Stimulated activated CD4-positive, alpha-beta T cell treated with anti-CD3 and anti-CD28 coated beads, TNF-alpha, amount 100 ng/mL, for 4 hours (primary cell): ENCODE measurements at regions not wholly inside any gene's neighbourhood (a gene's known extent, or its start where the extent isn't known, plus 50 kb on each side); places are given as distances from the start of the nearest gene placed in this dataset.
"Not testable (repeated sequence)": the region's sequence is repeated elsewhere in the genome, so short reads cannot be mapped to it uniquely, and the experiment has no call there.

Experiments used
- DNase-seq, 3 experiments: peaks; one replicate each; pipeline ENCODE4 v3.0.0-alpha.2; 2020; ENCODE audit warnings: low read depth in 3 of 3

GRCh38 chr4:38383646-38384121 is 280.3 kb upstream of the KLF3 start:
- no peak for DNase-seq

- DNase-seq, result no peak
Measured at GRCh38 chr4:38385093-38386004, 278.6 kb upstream of the KLF3 start.

- no peak for DNase-seq
Measured at GRCh38 chr4:38386005-38386551, 277.9 kb upstream of the KLF3 start.

- DNase-seq, result no peak
Measured at GRCh38 chr4:38386654-38387188, 277.3 kb upstream of the KLF3 start.

DNA sequence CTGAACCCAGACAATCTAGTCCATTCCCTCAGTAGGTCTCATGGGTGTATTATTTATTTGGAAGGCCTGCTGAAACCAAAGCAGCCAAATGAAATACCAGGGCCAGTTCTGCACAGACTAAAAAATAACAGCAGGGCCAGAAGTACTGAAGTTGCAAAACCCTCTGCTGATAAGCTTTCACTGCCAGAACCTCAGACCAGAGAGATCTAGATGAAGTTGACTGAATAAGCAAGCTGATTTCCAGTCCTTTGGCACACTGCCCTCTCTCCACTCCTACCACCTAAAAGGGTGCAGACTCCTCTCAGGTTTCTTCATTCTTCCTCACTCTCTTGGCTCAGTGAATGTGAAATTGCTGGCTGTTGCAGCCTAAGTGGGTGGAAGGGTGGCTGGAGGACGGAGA is 276.7 kb upstream of the KLF3 start:
- no peak for DNase-seq

DNA sequence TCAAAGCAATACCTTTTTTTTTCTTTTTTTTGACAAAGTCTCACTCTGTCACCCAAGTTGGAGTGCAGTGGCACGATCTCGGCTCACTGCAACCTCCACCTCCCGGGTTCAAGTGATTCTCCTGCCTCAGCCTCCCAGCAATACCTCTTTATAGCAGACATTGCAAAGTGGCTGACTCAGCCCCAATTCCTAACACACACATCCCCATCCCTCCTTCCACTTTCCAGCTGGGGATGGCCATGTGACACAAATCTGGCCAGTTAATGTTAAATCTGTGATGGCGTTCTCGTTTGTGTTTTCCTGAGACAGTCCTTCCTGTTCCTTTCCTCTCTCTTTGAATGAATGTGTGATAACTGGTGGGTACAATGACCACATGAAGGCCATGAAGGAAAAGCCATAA is 276.2 kb upstream of the KLF3 start:
- no peak for DNase-seq

DNA sequence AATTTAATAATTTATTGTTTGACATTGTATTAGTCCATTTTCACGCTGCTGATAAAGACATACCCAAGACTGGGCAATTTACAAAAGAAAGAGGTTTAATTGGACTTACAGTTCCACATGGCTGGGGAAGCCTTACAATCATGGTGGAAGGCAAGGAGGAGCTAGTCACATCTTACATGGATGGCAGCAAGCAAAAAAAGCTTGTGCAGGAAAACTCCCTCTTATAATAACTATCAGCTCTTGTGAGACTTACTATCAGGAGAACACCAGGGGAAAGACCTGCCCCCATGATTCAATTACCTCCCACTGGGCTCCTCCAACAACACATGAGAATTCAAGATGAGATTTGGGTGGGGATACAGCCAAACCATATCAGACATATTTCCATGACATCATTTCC is 275.1 kb upstream of the KLF3 start:
- DNase-seq, result not testable (repeated sequence)

DNA sequence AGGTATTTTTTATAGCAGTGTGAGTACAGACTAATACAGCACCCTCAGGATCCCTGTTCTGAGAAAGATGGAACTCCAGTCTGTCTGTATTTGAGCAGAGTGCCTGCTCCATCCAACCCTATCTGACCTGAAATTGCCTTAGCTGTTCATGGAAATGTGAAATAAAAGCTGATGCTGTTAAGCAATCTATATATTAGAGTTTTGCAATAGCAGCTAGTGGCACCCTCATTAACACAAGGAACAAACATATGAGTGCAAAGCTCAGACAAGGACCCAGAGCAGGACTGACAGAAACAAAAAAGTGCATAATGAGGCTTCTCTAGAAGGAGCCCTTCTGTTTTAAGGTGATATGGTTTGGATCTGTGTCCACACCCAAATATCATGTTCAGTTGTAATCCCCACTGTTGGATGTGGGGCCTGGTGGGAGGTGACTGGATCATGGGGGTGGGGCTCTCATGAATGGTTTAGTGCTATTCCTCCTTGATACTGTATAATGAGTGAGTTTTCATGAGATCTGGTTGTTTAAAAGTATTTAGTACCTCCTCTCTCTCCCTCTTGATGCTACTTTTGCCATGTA is 272.9 kb upstream of the KLF3 start:
- DNase-seq, result no peak

DNA sequence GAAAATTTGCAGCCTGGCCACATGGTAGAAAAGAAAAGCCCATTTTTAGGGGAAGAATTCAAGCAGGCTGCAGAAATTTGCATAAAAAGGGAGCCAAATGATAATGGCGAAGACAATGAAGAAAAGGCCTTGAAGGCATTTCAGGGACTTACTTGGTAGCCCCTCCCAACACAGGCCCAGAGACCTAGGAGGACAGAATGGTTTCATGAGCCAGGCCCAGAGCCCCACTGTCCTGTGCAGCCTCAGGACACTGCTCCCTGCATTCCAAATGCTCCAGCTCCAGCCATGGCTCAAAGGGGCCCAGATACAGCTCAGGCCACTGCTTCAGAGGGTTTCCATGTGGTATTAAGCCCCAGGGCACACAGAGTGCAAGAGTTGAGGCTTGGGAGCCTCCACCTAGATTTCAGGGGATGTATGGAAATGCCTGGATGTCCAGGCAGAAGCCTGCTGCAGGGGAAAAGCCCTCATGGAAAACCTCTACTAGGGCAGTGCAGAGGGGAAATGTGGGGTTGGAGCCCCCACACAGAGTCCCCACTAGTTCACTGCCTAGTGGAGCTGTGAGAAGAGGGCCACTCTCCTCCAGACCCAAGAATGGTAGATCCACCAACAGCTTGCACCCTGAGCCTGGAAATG is 271.7 kb upstream of the KLF3 start:
- DNase-seq, result no peak

GRCh38 chr4:38396091-38396490 is 267.9 kb upstream of the KLF3 start:
- no peak for DNase-seq

- DNase-seq, result no peak
Measured at GRCh38 chr4:38396845-38397547, 267.0 kb upstream of the KLF3 start.

DNA sequence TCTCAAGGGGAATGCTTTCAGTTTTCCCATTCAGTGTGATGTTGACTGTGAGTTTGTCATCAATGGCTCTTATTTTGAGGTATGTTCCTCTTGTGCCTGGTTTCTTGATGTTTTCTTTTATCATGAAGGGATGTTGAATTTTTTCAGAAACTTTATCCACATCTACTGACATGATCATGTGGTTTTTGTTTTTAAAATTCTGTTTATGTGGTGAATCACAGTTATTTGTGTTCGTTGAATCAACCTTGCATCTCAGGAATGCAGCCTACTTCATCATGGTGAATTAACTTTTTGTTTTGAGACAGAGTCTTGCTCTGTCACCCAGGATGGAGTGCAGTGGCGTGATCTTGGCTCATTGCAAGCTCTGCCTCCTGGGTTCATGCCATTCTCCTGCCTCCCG is 263.1 kb upstream of the KLF3 start:
- DNase-seq, result no peak

DNA sequence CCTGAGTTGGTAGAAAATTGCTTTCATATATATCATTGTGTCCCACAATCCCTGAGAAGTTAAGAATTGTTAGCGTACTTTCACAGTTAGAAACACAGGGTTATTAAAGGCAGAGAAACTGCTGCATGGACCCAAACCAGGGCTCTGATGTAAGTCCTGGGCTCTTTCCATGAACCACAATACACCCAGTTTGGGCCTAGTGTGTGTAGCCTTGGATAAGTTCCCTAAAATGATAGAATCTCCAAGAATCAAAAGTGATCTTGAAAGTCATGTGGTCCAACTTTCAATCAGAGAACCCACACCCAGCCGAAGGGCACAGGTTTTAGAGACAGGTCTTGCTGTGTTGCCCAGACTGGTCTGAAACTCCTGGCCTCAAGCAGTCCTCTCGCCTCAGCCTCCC is 257.8 kb upstream of the KLF3 start:
- DNase-seq, result no peak

GRCh38 chr4:38409852-38410251 is 254.1 kb upstream of the KLF3 start:
- DNase-seq, result no peak

- DNase-seq, result no peak
Measured at GRCh38 chr4:38411092-38411491, 252.9 kb upstream of the KLF3 start.

DNA sequence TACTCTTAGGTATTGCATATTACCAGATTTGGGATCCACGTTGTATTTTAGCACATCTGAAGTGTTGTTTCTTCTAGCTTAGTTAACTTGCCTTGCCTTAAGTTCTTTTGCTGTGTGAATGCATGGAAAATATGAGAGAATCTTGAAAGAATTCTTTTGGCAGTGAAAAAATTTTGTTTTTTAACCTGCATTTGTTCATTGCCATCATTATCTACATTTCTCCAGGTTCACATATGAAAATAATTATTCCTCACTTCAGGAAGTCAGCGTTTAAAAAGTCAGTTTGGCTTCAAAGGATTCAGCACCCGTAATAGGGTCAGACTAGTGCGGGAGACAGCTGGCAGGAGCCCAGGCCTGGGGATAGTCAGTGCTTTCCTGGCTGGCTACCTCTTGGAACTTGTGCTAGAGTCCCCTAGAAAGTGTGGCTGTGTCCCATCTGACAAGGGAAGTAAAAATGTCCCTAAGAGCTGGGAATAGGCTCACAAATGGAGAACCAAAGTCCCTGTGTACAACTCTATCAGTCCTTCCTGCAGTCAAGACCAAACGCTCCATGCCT is 251.9 kb upstream of the KLF3 start:
- DNase-seq, result no peak

DNA sequence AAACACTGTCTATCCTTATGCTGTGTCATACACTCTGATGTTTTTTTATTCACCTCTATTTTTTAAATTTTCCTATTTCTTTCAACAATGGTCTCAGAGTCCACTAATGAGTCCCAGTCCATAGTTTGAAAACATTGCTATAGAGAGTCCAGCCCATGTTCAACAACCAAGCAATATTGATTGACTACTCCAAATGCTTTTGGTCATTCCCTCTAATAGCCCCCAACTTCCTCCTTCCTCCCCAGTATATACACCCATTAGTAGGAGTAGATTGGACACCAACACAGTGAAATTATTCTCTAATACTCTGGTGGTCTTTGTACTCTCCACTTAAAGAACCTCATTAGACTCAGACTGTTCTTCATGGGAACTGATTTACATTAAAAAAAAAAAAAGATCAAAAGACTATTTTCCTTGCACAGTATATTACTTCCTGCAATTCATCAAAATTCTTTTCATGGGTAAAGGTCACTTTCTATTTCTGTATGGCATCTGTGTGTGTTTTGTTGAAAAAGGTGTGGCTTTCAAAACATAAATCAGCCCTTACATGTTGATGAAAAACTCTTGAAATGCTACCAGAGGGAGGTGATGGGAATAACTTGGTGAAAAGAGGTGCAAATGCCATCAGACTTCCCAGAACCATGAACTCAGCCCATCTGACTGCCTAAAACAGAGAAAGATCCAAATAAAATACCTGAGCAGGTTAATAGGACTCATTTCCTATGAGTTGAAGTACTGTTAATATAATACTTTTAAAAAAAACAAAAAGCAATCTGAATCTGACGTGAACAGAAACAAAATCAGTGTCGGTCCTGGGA is 250.3 kb upstream of the KLF3 start:
- DNase-seq, result no peak

GRCh38 chr4:38414410-38414809 is 249.6 kb upstream of the KLF3 start:
- no peak for DNase-seq

- no peak for DNase-seq
Measured at GRCh38 chr4:38415682-38416081, 248.3 kb upstream of the KLF3 start.

GRCh38 chr4:38416450-38417014 is 247.5 kb upstream of the KLF3 start:
- DNase-seq, result no peak
